Panc1 (cell line): ENCODE measurements at regions not wholly inside any gene's neighbourhood (a gene's known extent, or its start where the extent isn't known, plus 50 kb on each side); places are given as distances from the start of the nearest gene placed in this dataset.

Experiments used
- ATAC-seq: fragments of 200-7000 bp; cut with Tn5 transposase; 2 replicates; pipeline ENCODE4 v1.9.1; 2020; ENCODE audit warnings: mild to moderate bottlenecking, moderate library complexity
- BruUV-seq: library from RNA; stranded (reverse); fragments of 400-500 nt; replicated peaks from 2 replicates; lab custom pipeline; 2021; lab: Mats Ljungman, UMichigan
- CTCF ChIA-PET: fragments of 300-600 bp; sonication (Branson Sonifier 250); formaldehyde crosslinking; loops from one replicate; lab custom pipeline; 2022; ENCODE audit warnings: antibody characterized with exemption; lab: Charles Lee
- POLR2A ChIA-PET: fragments of 300-600 bp; sonication (Branson Sonifier 250); formaldehyde crosslinking; loops from one replicate; lab custom pipeline; 2022; ENCODE audit warnings: antibody characterized with exemption; lab: Charles Lee
- DNase-seq: peaks from one replicate; pipeline ENCODE4 v3.0.0-alpha.2; 2010; ENCODE audit warnings: low read depth, low spot score
- H3K27ac ChIP-seq: 2 replicates; pipeline ENCODE4 v1.5.1; 2011; ENCODE audit warnings: mild to moderate bottlenecking, low read length, inconsistent platforms
- H3K27me3 ChIP-seq: fragments of 200-500 bp; sonication (Bioruptor generic); 2 replicates; pipeline ENCODE4 v1.6.0; 2014; ENCODE audit warnings: low read length, inconsistent platforms; ENCODE audit not compliant: control insufficient read depth, insufficient read depth
- H3K36me3 ChIP-seq: fragments of 200-500 bp; sonication (Bioruptor generic); 2 replicates; pipeline ENCODE4 v1.5.1; 2014; ENCODE audit warnings: inconsistent platforms, mild to moderate bottlenecking, low read length, moderate library complexity; ENCODE audit not compliant: control insufficient read depth, insufficient read depth
- H3K4me1 ChIP-seq: 2 replicates; pipeline ENCODE4 v1.5.1; 2011; ENCODE audit warnings: inconsistent platforms, mild to moderate bottlenecking, low read length, moderate library complexity; ENCODE audit not compliant: control insufficient read depth, insufficient read depth
- H3K4me3 ChIP-seq, 2 experiments: 2 replicates each; pipeline ENCODE4 v1.5.1; 2011 to 2012; ENCODE audit warnings: low read depth in 2 of 2, low read length in 2 of 2, mild to moderate bottlenecking in 2 of 2, inconsistent platforms in 1 of 2, moderate library complexity in 1 of 2
- H3K9me3 ChIP-seq: fragments of 200-500 bp; sonication (Bioruptor generic); 2 replicates; pipeline ENCODE4 v1.5.1; 2014; ENCODE audit warnings: low read depth, mild to moderate bottlenecking, inconsistent platforms, low read length, moderate library complexity; ENCODE audit not compliant: control insufficient read depth, insufficient read depth
- CTCF ChIP-seq: fragments of 450-650 bp; IDR thresholded peaks from 2 replicates; pipeline ENCODE4 v1.5.1; 2017; ENCODE audit warnings: mild to moderate bottlenecking
- POLR2AphosphoS5 ChIP-seq: IDR thresholded peaks from 2 replicates; pipeline ENCODE4 v1.6.1; 2012; ENCODE audit warnings: mild to moderate bottlenecking, low read depth, low read length, moderate library complexity
- REST ChIP-seq, 2 experiments: IDR thresholded peaks; 2 replicates each; pipeline ENCODE4 v1.6.1; 2011 to 2012; ENCODE audit warnings: low read depth in 2 of 2, control low read depth in 1 of 2, low read length in 1 of 2, mild to moderate bottlenecking in 1 of 2, moderate library complexity in 1 of 2; ENCODE audit not compliant: insufficient read depth in 1 of 2
- SIN3A ChIP-seq: IDR thresholded peaks from 2 replicates; pipeline ENCODE4 v1.6.1; 2012; ENCODE audit warnings: low read depth, mild to moderate bottlenecking, low read length, moderate library complexity, borderline replicate concordance; ENCODE audit not compliant: insufficient read depth
- TCF7L2 ChIP-seq: IDR thresholded peaks from 2 replicates; pipeline ENCODE4 v1.6.1; 2011; ENCODE audit warnings: mild to moderate bottlenecking, low read depth, low read length, inconsistent platforms
- in situ Hi-C: cut with HindIII; loops from 2 replicates; pipeline ENCODE4 v1.10.0; 2016; ENCODE audit warnings: low sequenced_read_pairs, low pct_unique_long_range_greater_than_20kb
- intact Hi-C: fragments of 100-400 bp; cut with micrococcal nuclease; formaldehyde crosslinking; loops from one replicate; pipeline ENCODE4 v1.10.0; 2022; ENCODE audit not compliant: unreplicated experiment

- Histone ChIP-seq H3K9me3 (no peaks in the 10 kb centered on the region), H3K27me3 (no peaks in the 10 kb centered on the region), H3K4me1 (no peaks in the 10 kb centered on the region), H3K27ac (no peak overlapping the region), H3K4me3 (no peak overlapping the region), H3K36me3 (no peaks in the 10 kb centered on the region)
- no peak for ATAC-seq
- no TSS peak for BruUV-seq
- CTCF ChIA-PET, result no interaction called here
- intact Hi-C loops, result no loop called here
- in situ Hi-C loops, result no loop called here
- TF ChIP-seq CTCF, result no peak
- no peak for TF ChIP-seq POLR2AphosphoS5
- TF ChIP-seq REST (IDR thresholded peaks at IDR 0.05; ENCODE audit: insufficient read depth in 1 of 2, low read depth in 2 of 2, low read length in 1 of 2), result no peak
- no peak for TF ChIP-seq TCF7L2
- TF ChIP-seq SIN3A, result no peak
- no peak for DNase-seq
- POLR2A ChIA-PET, result no interaction called here
Observed at GRCh38 chr15:29621616-29622015, 200.7 kb downstream of the TJP1 start.

GRCh38 chr15:29618586-29618985, 203.7 kb downstream of the TJP1 start:
- intact Hi-C loops, result loop anchor here (5.0 kb wide), 1 partner anchor 49 kb away; no protein-coding TSS in a partner anchor
- H3K4me3 ChIP-seq, result no peak overlapping the region
- H3K9me3 ChIP-seq, result no peaks in the 10 kb centered on the region
- BruUV-seq, result no TSS peak
- TF ChIP-seq CTCF (no peak), SIN3A (no peak), TCF7L2 (no peak), POLR2AphosphoS5 (no peak), REST (IDR thresholded peaks at IDR 0.05; ENCODE audit: insufficient read depth in 1 of 2, low read depth in 2 of 2, low read length in 1 of 2) (no peak)
- no peaks in the 10 kb centered on the region for H3K4me1 ChIP-seq
- in situ Hi-C loops, result no loop called here
- no peak for DNase-seq
- no peak overlapping the region for H3K27ac ChIP-seq
- POLR2A ChIA-PET, result no interaction called here
- H3K36me3 ChIP-seq, result no peaks in the 10 kb centered on the region
- no peaks in the 10 kb centered on the region for H3K27me3 ChIP-seq
- no peak for ATAC-seq
- CTCF ChIA-PET, result no interaction called here
